Astrocyte (in vitro differentiated cells and primary cell): ENCODE measurements at regions not wholly inside any gene's neighbourhood (a gene's known extent, or its start where the extent isn't known, plus 50 kb on each side); places are given as distances from the start of the nearest gene placed in this dataset.

Source experiments
- DNase-seq: peaks from one replicate; pipeline ENCODE4 v3.0.0-alpha.2; 2010; ENCODE audit warnings: low read depth
- FAIRE-seq: peaks from 2 replicates; lab custom pipeline; 2011; peaks lifted over from hg19 to GRCh38; lab: Jason Lieb, UNC
- H2AFZ ChIP-seq: 2 replicates; pipeline ENCODE4 v1.6.0; 2012; ENCODE audit warnings: low read depth, low read length, inconsistent platforms
- H3K27ac ChIP-seq: 2 replicates; pipeline ENCODE4 v1.5.1; 2011; ENCODE audit warnings: low read depth, low read length, inconsistent platforms
- H3K27me3 ChIP-seq: 2 replicates; pipeline ENCODE4 v1.6.0; 2011; ENCODE audit warnings: low read length, inconsistent platforms; ENCODE audit not compliant: insufficient read depth
- H3K36me3 ChIP-seq: 2 replicates; pipeline ENCODE4 v1.5.1; 2011; ENCODE audit warnings: low read length, inconsistent platforms; ENCODE audit not compliant: insufficient read depth
- H3K4me1 ChIP-seq: 2 replicates; pipeline ENCODE4 v1.5.1; 2011; ENCODE audit warnings: low read length, inconsistent platforms; ENCODE audit not compliant: insufficient read depth
- H3K4me2 ChIP-seq: 2 replicates; pipeline ENCODE4 v1.6.0; 2012; ENCODE audit warnings: low read length, inconsistent platforms
- H3K4me3 ChIP-seq: 2 replicates; pipeline ENCODE4 v1.5.1; 2011; ENCODE audit warnings: low read depth, mild to moderate bottlenecking, low read length, inconsistent platforms; ENCODE audit not compliant: insufficient read depth
- H3K79me2 ChIP-seq: 2 replicates; pipeline ENCODE4 v1.6.0; 2012; ENCODE audit warnings: mild to moderate bottlenecking, low read length, inconsistent platforms; ENCODE audit not compliant: insufficient read depth
- H3K9ac ChIP-seq: 2 replicates; pipeline ENCODE4 v1.6.0; 2012; ENCODE audit warnings: mild to moderate bottlenecking, low read length, inconsistent platforms
- H3K9me3 ChIP-seq: 2 replicates; pipeline ENCODE4 v1.5.1; 2012; ENCODE audit warnings: low read depth, mild to moderate bottlenecking, low read length, inconsistent platforms; ENCODE audit not compliant: insufficient read depth
- H4K20me1 ChIP-seq: 2 replicates; pipeline ENCODE4 v1.6.0; 2012; ENCODE audit warnings: low read length, inconsistent platforms; ENCODE audit not compliant: insufficient read depth
- H3K27ac Mint-ChIP-seq: one replicate; pipeline ENCODE4 v1.8.0; 2021; ENCODE audit warnings: mild to moderate bottlenecking, mixed read lengths; ENCODE audit not compliant: unreplicated experiment
- H3K27me3 Mint-ChIP-seq: one replicate; pipeline ENCODE4 v1.8.0; 2021; ENCODE audit warnings: low read depth, mixed read lengths; ENCODE audit not compliant: unreplicated experiment
- H3K36me3 Mint-ChIP-seq: one replicate; pipeline ENCODE4 v1.8.0; 2021; ENCODE audit warnings: low read depth, mixed read lengths; ENCODE audit not compliant: unreplicated experiment
- H3K4me1 Mint-ChIP-seq: one replicate; pipeline ENCODE4 v1.8.0; 2021; ENCODE audit warnings: low read depth, mixed read lengths; ENCODE audit not compliant: unreplicated experiment
- H3K4me3 Mint-ChIP-seq: one replicate; pipeline ENCODE4 v1.8.0; 2021; ENCODE audit warnings: mild to moderate bottlenecking, moderate library complexity, mixed read lengths; ENCODE audit not compliant: unreplicated experiment
- H3K9me3 Mint-ChIP-seq: one replicate; pipeline ENCODE4 v1.8.0; 2021; ENCODE audit warnings: mild to moderate bottlenecking, mixed read lengths; ENCODE audit not compliant: unreplicated experiment
- CTCF ChIP-seq: IDR thresholded peaks from 2 replicates; pipeline ENCODE4 v1.5.1; 2011; ENCODE audit warnings: low read depth, mild to moderate bottlenecking, inconsistent platforms, low read length, moderate library complexity; ENCODE audit not compliant: insufficient read depth
- EZH2 ChIP-seq: IDR thresholded peaks from 2 replicates; pipeline ENCODE4 v1.6.1; 2012; ENCODE audit warnings: mild to moderate bottlenecking, low read length, inconsistent platforms; ENCODE audit not compliant: insufficient read depth

- H3K27me3 ChIP-seq: no peaks in the 10 kb centered on the region
- Mint-ChIP-seq H3K36me3 (no peaks in the 10 kb centered on the region), H3K9me3 (no peaks in the 10 kb centered on the region), H3K27me3 (no peaks in the 10 kb centered on the region), H3K27ac (peak overlapping the region; percentile 92), H3K4me1 (peaks cover 38% of the 10 kb centered on the region), H3K4me3 (peak overlapping the region; percentile 69)
- H3K9me3 ChIP-seq: no peaks in the 10 kb centered on the region
- peak overlapping the region; percentile 2 for H3K4me3 ChIP-seq
- H2AFZ ChIP-seq: no peak overlapping the region
- TF ChIP-seq EZH2 (no peak), CTCF (no peak)
- H3K79me2 ChIP-seq: no peaks in the 10 kb centered on the region
- H3K27ac ChIP-seq: peak overlapping the region; percentile 55
- DNase-seq (peak; percentile 65), FAIRE-seq (no peak)
- H3K4me2 ChIP-seq: peak overlapping the region; percentile 71
- peak overlapping the region; percentile 38 for H3K9ac ChIP-seq
- H4K20me1 ChIP-seq: no peaks in the 10 kb centered on the region
- no peaks in the 10 kb centered on the region for H3K36me3 ChIP-seq
- H3K4me1 ChIP-seq: peaks cover 42% of the 10 kb centered on the region
Measured at GRCh38 chr10:63713191-63714144, 192.3 kb downstream of the REEP3 start.

GRCh38 chr10:63716016-63716580, 194.9 kb downstream of the REEP3 start:
- Histone ChIP-seq H3K27ac (no peak overlapping the region), H3K4me3 (no peak overlapping the region), H3K36me3 (no peaks in the 10 kb centered on the region), H3K9ac (no peak overlapping the region), H3K79me2 (no peaks in the 10 kb centered on the region), H4K20me1 (no peaks in the 10 kb centered on the region), H3K4me2 (no peak overlapping the region), H3K9me3 (no peaks in the 10 kb centered on the region), H3K4me1 (peaks cover 39% of the 10 kb centered on the region), H3K27me3 (no peaks in the 10 kb centered on the region), H2AFZ (no peak overlapping the region)
- no peak for FAIRE-seq
- Mint-ChIP-seq H3K27me3 (no peaks in the 10 kb centered on the region), H3K36me3 (no peaks in the 10 kb centered on the region), H3K9me3 (no peaks in the 10 kb centered on the region), H3K4me3 (no peak overlapping the region), H3K4me1 (peaks cover 41% of the 10 kb centered on the region), H3K27ac (no peak overlapping the region)
- no peak for DNase-seq
- no peak for TF ChIP-seq EZH2
- TF ChIP-seq CTCF: no peak
